ENCODE measurements at regions not wholly inside any gene's neighbourhood (a gene's known extent, or its start where the extent isn't known, plus 50 kb on each side); places are given as distances from the start of the nearest gene placed in this dataset.

DNA sequence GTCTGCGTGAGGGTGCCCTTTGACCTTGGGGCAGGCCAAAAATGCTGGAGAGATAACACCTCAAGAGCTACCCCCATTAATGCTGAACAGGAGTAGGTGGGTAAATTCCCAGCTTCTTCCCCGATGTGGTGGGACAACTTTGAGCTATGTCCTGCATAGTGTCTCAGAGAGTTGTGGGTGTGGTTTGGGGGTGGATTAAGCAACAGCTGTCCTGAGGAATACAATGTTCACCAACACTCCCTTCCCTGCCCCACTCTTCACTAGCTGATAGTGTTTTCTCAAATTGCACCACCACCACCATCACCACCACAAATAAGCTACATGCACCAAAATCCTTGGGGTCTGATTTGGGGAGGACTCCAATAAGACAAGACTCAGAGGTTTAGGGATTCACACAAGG, 258.4 kb downstream of the HLX start:
- TF ChIP-seq POLR2A (IDR thresholded peaks at IDR 0.05; ENCODE audit: low read depth, low read length): no peak
- TF ChIP-seq POLR2AphosphoS5 (IDR thresholded peaks at IDR 0.05; ENCODE audit: low read depth, low read length): no peak
